K562 (cell line): ENCODE measurements at regions not wholly inside any gene's neighbourhood (a gene's known extent, or its start where the extent isn't known, plus 50 kb on each side); places are given as distances from the start of the nearest gene placed in this dataset.

ENCODE experiments used
- ATAC-seq: fragments of 200-7000 bp; cut with Tn5 transposase; 3 replicates; pipeline ENCODE4 v1.9.1; 2020; ENCODE audit warnings: moderate library complexity
- BruUV-seq: library from RNA; stranded (reverse); fragments of 400-500 nt; replicated peaks from 2 replicates; lab custom pipeline; 2021; lab: Mats Ljungman, UMichigan
- CTCF ChIA-PET: fragments of 300-600 bp; formaldehyde crosslinking; extraction: SDS; loops from one replicate; lab custom pipeline; 2021; ENCODE audit warnings: low intra/inter-chr PET ratio; lab: Yijun Ruan, JAX
- POLR2A ChIA-PET: fragments of 300-600, 350-650 bp; sonication (Branson Sonifier 250); formaldehyde crosslinking; extraction: SDS; loops from one replicate; lab custom pipeline; 2021; ENCODE audit warnings: antibody characterized with exemption, inconsistent platforms; lab: Yijun Ruan, JAX
- DNase-seq, 4 experiments: peaks; one replicate each; pipeline versions ENCODE4 v3.0.0 to v3.0.0-alpha.2; 2011 to 2018; ENCODE audit warnings: low spot score in 3 of 4, mixed read lengths in 3 of 4; ENCODE audit errors: extremely low read depth in 1 of 4
- FAIRE-seq: peaks from 2 replicates; lab custom pipeline; 2011; peaks lifted over from hg19 to GRCh38; lab: Jason Lieb, UNC
- H2AFZ ChIP-seq: 2 replicates; pipeline ENCODE4 v1.6.0; 2011; ENCODE audit warnings: low read depth, low read length, control low read depth, inconsistent platforms
- H3K27ac ChIP-seq: fragments of 200-600 bp; 3 replicates; pipeline ENCODE4 v1.8.0; 2011; ENCODE audit warnings: low read depth, mild to moderate bottlenecking, control low read depth, inconsistent platforms, low read length, moderate library complexity, mixed read lengths; ENCODE audit errors: extremely low read depth
- H3K27me3 ChIP-seq, 2 experiments: fragments of 300-600 bp in 1 of 2; 2 replicates in 1 of 2; 3 replicates in 1 of 2; pipeline versions ENCODE4 v1.6.0 to v1.8.0; 2011; ENCODE audit warnings: inconsistent platforms in 2 of 2, low read length in 2 of 2, mild to moderate bottlenecking in 1 of 2, mixed read lengths in 1 of 2, moderate library complexity in 1 of 2; ENCODE audit not compliant: control insufficient read depth in 2 of 2, insufficient read depth in 2 of 2
- H3K36me3 ChIP-seq: fragments of 300-600 bp; 3 replicates; pipeline ENCODE4 v1.8.0; 2011; ENCODE audit warnings: mild to moderate bottlenecking, low read length, inconsistent platforms; ENCODE audit not compliant: control insufficient read depth, insufficient read depth
- H3K4me1 ChIP-seq, 2 experiments: fragments of 200-600 bp in 1 of 2; replicated peaks in 1 of 2; 2 replicates in 1 of 2; 3 replicates in 1 of 2; pipeline versions ENCODE4 v1.5.1 to v1.8.0; 2011; ENCODE audit warnings: inconsistent platforms in 2 of 2, low read length in 2 of 2, mild to moderate bottlenecking in 1 of 2, mixed read lengths in 1 of 2, moderate library complexity in 1 of 2; ENCODE audit not compliant: control insufficient read depth in 2 of 2, insufficient read depth in 2 of 2
- H3K4me2 ChIP-seq: 2 replicates; pipeline ENCODE4 v1.6.1; 2011; ENCODE audit warnings: low read length, control low read depth, inconsistent platforms, mixed read lengths; ENCODE audit not compliant: insufficient read depth
- H3K4me3 ChIP-seq: fragments of 200-600 bp; sonication (generic), shearing (Covaris generic); 2 replicates; pipeline ENCODE4 v1.5.1; 2016; ENCODE audit warnings: control low read depth, inconsistent platforms
- H3K79me2 ChIP-seq: fragments of 200-600 bp; 3 replicates; pipeline ENCODE4 v1.8.0; 2011; ENCODE audit warnings: low read length, inconsistent platforms; ENCODE audit not compliant: control insufficient read depth, insufficient read depth
- H3K9ac ChIP-seq, 2 experiments: 2 replicates each; pipeline versions ENCODE4 v1.6.0 to v1.6.1; 2011; ENCODE audit warnings: low read depth in 2 of 2, low read length in 2 of 2, control low read depth in 1 of 2, inconsistent platforms in 1 of 2, mild to moderate bottlenecking in 1 of 2, mixed read lengths in 1 of 2; ENCODE audit not compliant: insufficient read depth in 1 of 2
- H3K9me1 ChIP-seq: one replicate; pipeline ENCODE4 v1.6.0; 2011; ENCODE audit warnings: inconsistent platforms, mild to moderate bottlenecking, low read length, moderate library complexity; ENCODE audit not compliant: control insufficient read depth, insufficient read depth
- H3K9me3 ChIP-seq: replicated peaks from 2 replicates; pipeline ENCODE4 v1.5.1; 2011; ENCODE audit warnings: low read depth, low read length, inconsistent platforms; ENCODE audit not compliant: control insufficient read depth, insufficient read depth
- H4K20me1 ChIP-seq: replicated peaks from 2 replicates; pipeline ENCODE4 v1.6.1; 2011; ENCODE audit warnings: low read length, inconsistent platforms, mixed read lengths; ENCODE audit not compliant: control insufficient read depth, insufficient read depth
- KDM5B ChIP-seq: fragments of 200-600 bp; sonication (generic); IDR thresholded peaks from 2 replicates; pipeline ENCODE4 v1.6.1; 2012; ENCODE audit warnings: low read depth, mild to moderate bottlenecking, moderate library complexity, low read length, control low read depth, inconsistent platforms; ENCODE audit not compliant: insufficient replicate concordance
- NFYB ChIP-seq: IDR thresholded peaks from 2 replicates; pipeline ENCODE4 v1.6.1; 2011; ENCODE audit warnings: mild to moderate bottlenecking, moderate library complexity; ENCODE audit not compliant: insufficient read length; ENCODE audit errors: extremely low read depth
- PCBP2 ChIP-seq: fragments of 200-400 bp; formaldehyde crosslinking; IDR thresholded peaks from 2 replicates; pipeline ENCODE4 v1.6.1; 2018; ENCODE audit warnings: low read length, low read depth, mild to moderate bottlenecking, moderate library complexity; ENCODE audit not compliant: poor library complexity, severe bottlenecking
- RBM14 ChIP-seq: fragments of 200-400 bp; formaldehyde crosslinking; IDR thresholded peaks from 2 replicates; pipeline ENCODE4 v1.6.1; 2018; ENCODE audit warnings: low read depth, mild to moderate bottlenecking, low read length, moderate library complexity, borderline replicate concordance; ENCODE audit not compliant: insufficient read depth
- ZNF699 ChIP-seq: fragments of 250-450 bp; sonication (Bioruptor Pico); IDR thresholded peaks from 2 replicates; pipeline ENCODE4 v1.8.0; 2021; ENCODE audit warnings: mild to moderate bottlenecking, moderate library complexity; ENCODE audit not compliant: insufficient replicate concordance
- WGBS: fragments of 100-300 bp; shearing (Covaris generic); methylation state at CpG from one replicate; pipeline ENCODE4 v1.1.6; 2016; ENCODE audit warnings: low coverage, mixed read lengths; ENCODE audit not compliant: insufficient coverage; ENCODE audit errors: missing lambda C conversion rate; 5-methylcytosine and 5-hydroxymethylcytosine counted together
- in situ Hi-C: fragments of 300-500 bp; cut with MboI; formaldehyde crosslinking; loops from 4 replicates; pipeline ENCODE4 v1.15.0; 2018; ENCODE audit warnings: inconsistent platforms, mixed read lengths
- intact Hi-C: fragments of 100-400 bp; cut with micrococcal nuclease; formaldehyde crosslinking; loops from 2 replicates; pipeline ENCODE4 v1.14.2; 2022
- TF ChIP-seq, protein P1 (sequence below): fragments of 150-350 bp; IDR thresholded peaks from 2 replicates; pipeline ENCODE4 v1.6.1; 2014; ENCODE audit warnings: low read depth, mild to moderate bottlenecking, low read length, borderline replicate concordance
- TF ChIP-seq, protein P2 (sequence below), 2 experiments: fragments of 200-800 bp in 1 of 2; sonication (Bioruptor generic) in 1 of 2; sonication (generic) in 1 of 2; formaldehyde crosslinking in 1 of 2; IDR thresholded peaks in 1 of 2; conservative IDR thresholded peaks in 1 of 2; 2 replicates each; pipeline versions ENCODE4 v1.5.0 to v1.6.1; 2016 to 2020; ENCODE audit warnings: missing compliant biosample characterization in 1 of 2, missing genetic modification characterization in 1 of 2, missing genetic modification reagents in 1 of 2
- TF ChIP-seq, protein P3 (sequence below): sonication (generic); formaldehyde crosslinking; IDR thresholded peaks from 2 replicates; pipeline ENCODE4 v1.8.1; 2023; ENCODE audit warnings: mild to moderate bottlenecking, missing genetic modification reagents
- TF ChIP-seq, protein P4 (sequence below), 2 experiments: fragments of 450-650 bp in 1 of 2; sonication (generic) in 1 of 2; formaldehyde crosslinking; conservative IDR thresholded peaks; 2 replicates each; pipeline versions ENCODE4 v1.4.0 to v1.8.1; 2020 to 2022; ENCODE audit warnings: mild to moderate bottlenecking in 1 of 2, missing genetic modification reagents in 1 of 2

DNA sequence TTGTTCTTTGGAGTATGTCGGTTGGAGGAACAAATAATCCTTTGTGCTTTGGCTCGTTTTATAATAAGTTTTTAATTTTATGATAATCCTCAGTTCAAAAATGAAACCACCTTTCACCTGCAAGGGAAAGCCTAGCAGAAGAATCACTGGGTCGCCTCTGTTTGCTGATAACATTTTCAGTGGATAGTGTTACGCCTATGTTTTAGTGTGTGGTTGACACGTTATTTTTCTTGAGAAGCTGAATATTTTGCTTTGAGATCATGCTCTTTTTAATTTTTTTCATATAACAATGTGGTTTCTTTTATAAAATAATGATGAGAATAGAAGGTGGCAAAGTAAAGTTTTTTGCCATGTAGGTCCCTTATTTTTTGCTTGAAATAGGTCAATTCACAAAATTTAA, 172.7 kb upstream of the ZEB2 start (continued):
- TF ChIP-seq, protein P1, sequence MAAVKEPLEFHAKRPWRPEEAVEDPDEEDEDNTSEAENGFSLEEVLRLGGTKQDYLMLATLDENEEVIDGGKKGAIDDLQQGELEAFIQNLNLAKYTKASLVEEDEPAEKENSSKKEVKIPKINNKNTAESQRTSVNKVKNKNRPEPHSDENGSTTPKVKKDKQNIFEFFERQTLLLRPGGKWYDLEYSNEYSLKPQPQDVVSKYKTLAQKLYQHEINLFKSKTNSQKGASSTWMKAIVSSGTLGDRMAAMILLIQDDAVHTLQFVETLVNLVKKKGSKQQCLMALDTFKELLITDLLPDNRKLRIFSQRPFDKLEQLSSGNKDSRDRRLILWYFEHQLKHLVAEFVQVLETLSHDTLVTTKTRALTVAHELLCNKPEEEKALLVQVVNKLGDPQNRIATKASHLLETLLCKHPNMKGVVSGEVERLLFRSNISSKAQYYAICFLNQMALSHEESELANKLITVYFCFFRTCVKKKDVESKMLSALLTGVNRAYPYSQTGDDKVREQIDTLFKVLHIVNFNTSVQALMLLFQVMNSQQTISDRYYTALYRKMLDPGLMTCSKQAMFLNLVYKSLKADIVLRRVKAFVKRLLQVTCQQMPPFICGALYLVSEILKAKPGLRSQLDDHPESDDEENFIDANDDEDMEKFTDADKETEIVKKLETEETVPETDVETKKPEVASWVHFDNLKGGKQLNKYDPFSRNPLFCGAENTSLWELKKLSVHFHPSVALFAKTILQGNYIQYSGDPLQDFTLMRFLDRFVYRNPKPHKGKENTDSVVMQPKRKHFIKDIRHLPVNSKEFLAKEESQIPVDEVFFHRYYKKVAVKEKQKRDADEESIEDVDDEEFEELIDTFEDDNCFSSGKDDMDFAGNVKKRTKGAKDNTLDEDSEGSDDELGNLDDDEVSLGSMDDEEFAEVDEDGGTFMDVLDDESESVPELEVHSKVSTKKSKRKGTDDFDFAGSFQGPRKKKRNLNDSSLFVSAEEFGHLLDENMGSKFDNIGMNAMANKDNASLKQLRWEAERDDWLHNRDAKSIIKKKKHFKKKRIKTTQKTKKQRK, result no peak

DNA sequence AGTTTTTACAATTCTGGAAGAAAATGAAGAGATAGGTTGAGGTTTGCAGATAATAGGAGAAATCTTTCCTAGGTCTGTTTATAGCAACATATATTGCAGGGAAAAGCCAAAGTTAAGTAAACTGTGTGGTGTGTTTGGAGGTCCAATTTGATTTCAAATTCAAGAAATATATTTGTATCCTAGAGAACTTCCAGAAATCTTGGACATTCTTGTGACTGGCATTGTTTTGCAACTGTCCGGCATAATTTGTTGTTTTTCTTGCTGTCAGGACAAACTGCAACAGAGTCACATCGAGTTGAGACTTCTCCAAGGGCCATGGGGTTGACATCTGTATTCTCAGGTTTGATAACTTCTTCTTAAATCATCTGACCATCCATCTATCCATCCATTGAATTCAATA, 170.9 kb upstream of the ZEB2 start:
- Histone ChIP-seq H3K9me3 (no peaks in the 10 kb centered on the region), H3K4me3 (no peak overlapping the region), H3K4me2 (no peak overlapping the region), H3K9me1 (no peaks in the 10 kb centered on the region), H2AFZ (no peak overlapping the region), H3K79me2 (no peaks in the 10 kb centered on the region), H3K36me3 (no peaks in the 10 kb centered on the region), H3K9ac (no peak overlapping the region), H3K27me3 (no peaks in the 10 kb centered on the region), H3K27ac (no peak overlapping the region), H3K4me1 (no peaks in the 10 kb centered on the region; a peak in 1 of 5 replicates), H4K20me1 (no peaks in the 10 kb centered on the region)
- no TSS peak for BruUV-seq
- FAIRE-seq, result no peak
- CTCF ChIA-PET, result interaction anchor here (0.6 kb wide), 1 partner anchor 19 kb away, joined by 3 read pairs; no protein-coding TSS in a partner anchor
- 55% methylated on average over 2 of the region's 2 CpGs for WGBS
- intact Hi-C loops (no loop called here), in situ Hi-C loops (no loop called here)
- POLR2A ChIA-PET, result no interaction called here
- no peak for DNase-seq
- ATAC-seq, result no peak
- TF ChIP-seq, protein P2, sequence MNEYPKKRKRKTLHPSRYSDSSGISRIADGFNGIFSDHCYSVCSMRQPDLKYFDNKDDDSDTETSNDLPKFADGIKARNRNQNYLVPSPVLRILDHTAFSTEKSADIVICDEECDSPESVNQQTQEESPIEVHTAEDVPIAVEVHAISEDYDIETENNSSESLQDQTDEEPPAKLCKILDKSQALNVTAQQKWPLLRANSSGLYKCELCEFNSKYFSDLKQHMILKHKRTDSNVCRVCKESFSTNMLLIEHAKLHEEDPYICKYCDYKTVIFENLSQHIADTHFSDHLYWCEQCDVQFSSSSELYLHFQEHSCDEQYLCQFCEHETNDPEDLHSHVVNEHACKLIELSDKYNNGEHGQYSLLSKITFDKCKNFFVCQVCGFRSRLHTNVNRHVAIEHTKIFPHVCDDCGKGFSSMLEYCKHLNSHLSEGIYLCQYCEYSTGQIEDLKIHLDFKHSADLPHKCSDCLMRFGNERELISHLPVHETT (CRISPR knock-in tag; conservative IDR thresholded peaks at IDR 0.05 in 1 of 2, IDR thresholded peaks at IDR 0.05 in 1 of 2), result no peak
- TF ChIP-seq KDM5B, result no peak
- TF ChIP-seq, protein P3, sequence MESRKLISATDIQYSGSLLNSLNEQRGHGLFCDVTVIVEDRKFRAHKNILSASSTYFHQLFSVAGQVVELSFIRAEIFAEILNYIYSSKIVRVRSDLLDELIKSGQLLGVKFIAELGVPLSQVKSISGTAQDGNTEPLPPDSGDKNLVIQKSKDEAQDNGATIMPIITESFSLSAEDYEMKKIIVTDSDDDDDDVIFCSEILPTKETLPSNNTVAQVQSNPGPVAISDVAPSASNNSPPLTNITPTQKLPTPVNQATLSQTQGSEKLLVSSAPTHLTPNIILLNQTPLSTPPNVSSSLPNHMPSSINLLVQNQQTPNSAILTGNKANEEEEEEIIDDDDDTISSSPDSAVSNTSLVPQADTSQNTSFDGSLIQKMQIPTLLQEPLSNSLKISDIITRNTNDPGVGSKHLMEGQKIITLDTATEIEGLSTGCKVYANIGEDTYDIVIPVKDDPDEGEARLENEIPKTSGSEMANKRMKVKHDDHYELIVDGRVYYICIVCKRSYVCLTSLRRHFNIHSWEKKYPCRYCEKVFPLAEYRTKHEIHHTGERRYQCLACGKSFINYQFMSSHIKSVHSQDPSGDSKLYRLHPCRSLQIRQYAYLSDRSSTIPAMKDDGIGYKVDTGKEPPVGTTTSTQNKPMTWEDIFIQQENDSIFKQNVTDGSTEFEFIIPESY, result no peak
- TF ChIP-seq RBM14, result no peak
- no peak for TF ChIP-seq NFYB
- TF ChIP-seq PCBP2, result no peak
- no peak for TF ChIP-seq ZNF699 (CRISPR knock-in tag)
- TF ChIP-seq, protein P4, sequence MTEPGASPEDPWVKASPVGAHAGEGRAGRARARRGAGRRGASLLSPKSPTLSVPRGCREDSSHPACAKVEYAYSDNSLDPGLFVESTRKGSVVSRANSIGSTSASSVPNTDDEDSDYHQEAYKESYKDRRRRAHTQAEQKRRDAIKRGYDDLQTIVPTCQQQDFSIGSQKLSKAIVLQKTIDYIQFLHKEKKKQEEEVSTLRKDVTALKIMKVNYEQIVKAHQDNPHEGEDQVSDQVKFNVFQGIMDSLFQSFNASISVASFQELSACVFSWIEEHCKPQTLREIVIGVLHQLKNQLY (CRISPR knock-in tag; conservative IDR thresholded peaks at IDR 0.05), result no peak
